HG02571 (cell line): ENCODE measurements at regions not wholly inside any gene's neighbourhood (a gene's known extent, or its start where the extent isn't known, plus 50 kb on each side); places are given as distances from the start of the nearest gene placed in this dataset.

Experiments
- ATAC-seq: cut with Tn5 transposase; IDR thresholded peaks from one replicate; pipeline ENCODE4 v1.9.1; 2021; ENCODE audit warnings: mild to moderate bottlenecking, moderate library complexity; ENCODE audit not compliant: unreplicated experiment

- ATAC-seq: no peak
Observed at GRCh38 chr1:29900712-29901111, 664.4 kb downstream of the PTPRU start.

DNA sequence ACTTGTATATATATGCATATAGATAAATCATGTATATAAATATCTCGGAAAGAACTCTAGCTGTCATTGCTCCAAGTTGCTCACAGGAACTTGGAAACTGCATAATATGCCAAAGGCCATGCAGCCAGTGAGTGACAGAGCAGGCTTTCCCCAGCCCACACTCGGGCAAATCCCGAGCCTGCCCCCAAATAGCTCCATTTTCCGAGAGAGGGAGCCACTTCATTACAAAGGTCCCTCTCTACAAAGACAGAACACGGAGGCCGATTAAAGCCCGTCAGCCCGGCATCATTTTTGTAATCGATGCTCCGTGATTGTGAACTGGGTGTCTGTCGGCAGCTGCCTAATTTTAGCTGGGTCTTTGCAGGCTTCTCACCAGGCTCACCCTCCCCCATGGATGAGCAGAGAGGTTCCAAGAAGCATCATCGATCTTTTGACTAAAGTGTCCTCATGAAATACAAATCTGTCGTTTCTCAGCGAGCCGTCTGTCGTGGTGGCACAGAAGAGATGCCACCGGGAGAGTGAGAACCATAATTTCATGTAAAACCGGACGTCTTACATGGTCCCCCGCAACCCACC lies 663.9 kb downstream of the PTPRU start:
- no peak for ATAC-seq

DNA sequence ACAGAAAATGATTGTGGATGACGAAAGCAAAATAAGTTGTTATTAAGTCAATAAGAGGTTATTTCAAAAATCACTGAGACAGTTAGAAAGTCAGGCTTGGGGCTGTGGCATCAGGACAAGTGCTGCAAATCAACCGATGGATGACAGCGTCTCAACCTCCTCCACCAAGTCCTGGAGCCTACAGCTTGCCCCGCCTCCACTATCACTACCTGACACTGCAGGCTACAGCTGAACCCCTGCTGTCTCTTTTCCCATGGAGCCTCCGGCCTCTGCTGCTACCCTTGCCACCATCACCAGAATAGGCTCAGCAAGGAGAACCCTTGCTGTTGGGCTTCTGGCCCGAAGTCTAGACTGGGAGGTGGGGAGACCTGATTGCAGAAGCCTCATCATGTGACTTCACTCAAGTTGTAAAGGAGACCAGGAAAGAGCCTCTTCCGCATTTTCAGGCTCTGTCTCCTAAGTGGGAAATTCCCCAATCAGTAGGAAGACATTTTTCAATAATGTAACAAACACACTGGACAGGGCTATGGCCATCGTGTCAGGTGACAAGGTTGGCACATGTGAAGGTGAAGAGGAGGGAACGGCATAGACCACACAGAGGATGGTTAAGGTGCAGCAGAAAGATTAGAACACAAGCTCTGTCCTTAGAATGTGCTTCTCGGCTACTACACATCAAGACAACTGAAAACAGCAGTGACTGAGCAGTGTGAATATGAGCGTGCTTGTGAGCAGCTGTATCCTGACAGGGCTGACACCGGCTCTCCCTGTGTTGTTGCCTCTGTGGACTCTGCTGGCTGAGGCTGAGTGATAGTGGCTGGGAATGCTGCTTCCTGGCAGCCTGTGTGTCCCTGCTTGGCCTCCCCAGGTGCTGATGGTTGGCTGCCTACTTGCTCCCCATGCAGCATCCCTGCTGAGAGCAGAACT lies 660.7 kb downstream of the PTPRU start:
- ATAC-seq: no peak

DNA sequence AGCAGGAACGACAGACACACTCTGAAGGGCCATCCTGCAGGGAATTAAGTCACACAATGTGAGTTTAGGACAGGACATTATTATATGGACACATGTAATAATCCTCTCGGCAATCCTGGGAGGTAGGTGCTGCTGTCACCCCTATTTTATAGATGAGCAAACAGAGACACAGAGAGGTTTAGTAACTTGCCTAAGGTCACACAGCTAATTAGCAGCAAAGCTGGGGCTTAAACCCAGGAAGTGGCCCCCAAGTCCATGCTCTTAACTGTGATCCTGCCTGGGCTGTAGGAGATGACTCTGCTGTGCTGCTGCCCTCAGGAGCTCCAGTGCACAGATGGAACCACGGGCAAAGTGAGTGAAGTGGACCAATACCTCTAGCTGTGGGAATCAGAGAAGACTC lies 660.0 kb downstream of the PTPRU start:
- no peak for ATAC-seq

DNA sequence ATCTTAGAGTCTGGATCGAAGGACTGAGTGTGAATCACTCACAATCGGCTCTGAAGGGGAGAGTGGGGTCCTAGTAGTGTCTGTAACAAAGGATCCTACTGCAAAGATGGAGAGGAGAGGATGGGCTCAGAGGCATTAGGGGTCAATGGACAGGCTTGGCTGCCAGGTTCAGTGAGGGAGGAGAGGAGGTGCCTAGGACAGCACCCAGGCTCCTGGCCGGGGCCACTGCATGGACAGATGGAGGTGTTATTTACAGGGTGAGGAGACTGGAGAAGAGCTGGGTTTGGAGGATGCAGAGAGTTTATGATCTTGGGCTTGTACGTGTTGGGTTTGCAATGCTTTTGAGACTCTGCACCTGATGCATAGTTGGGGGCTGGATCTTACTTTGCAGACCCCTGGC lies 658.9 kb downstream of the PTPRU start:
- ATAC-seq: no peak

- ATAC-seq: no peak
Observed at GRCh38 chr1:29894311-29894710, 658.0 kb downstream of the PTPRU start.

GRCh38 chr1:29893806-29894205 lies 657.5 kb downstream of the PTPRU start:
- ATAC-seq: no peak

DNA sequence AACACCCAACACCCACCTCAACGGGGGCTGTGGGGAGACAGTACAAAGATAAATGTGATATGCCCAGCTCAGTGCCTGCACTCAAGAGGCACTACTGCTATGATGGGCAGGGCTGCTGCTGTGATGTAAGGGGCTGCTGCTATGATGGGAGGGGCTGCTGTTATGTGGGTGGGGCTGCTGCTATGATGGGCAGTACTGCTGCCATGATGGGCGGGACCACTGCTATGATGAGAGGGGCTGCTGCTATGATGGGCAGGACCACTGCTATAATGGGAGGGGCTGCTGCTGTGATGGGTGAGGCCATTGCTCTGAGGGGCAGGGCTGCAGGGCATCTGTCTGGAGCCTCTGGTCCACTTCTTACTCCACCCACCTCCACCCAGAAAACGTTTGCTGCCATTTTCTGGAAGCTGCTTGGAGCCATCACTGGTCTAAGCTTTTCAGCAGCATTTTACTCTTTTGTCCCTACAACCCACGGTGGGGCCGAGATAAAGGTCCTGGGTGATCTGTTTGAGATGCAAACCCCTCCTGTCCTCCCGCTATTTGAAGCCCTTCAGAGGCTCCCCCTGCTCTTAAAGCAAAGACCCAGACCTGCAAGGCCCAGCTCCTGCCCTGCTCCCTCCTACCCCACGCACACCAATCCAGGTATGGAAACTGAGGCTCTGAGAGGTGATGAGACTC lies 656.9 kb downstream of the PTPRU start:
- no peak for ATAC-seq

GRCh38 chr1:29892247-29892646 lies 655.9 kb downstream of the PTPRU start:
- ATAC-seq: no peak

GRCh38 chr1:29890201-29890959 lies 654.1 kb downstream of the PTPRU start:
- no peak for ATAC-seq

- no peak for ATAC-seq
Observed at GRCh38 chr1:29889776-29890175, 653.5 kb downstream of the PTPRU start.

- ATAC-seq: no peak
Observed at GRCh38 chr1:29884740-29885139, 648.4 kb downstream of the PTPRU start.

- ATAC-seq: no peak
Observed at GRCh38 chr1:29883986-29884385, 647.7 kb downstream of the PTPRU start.

GRCh38 chr1:29883411-29883832 lies 647.1 kb downstream of the PTPRU start:
- ATAC-seq: no peak

DNA sequence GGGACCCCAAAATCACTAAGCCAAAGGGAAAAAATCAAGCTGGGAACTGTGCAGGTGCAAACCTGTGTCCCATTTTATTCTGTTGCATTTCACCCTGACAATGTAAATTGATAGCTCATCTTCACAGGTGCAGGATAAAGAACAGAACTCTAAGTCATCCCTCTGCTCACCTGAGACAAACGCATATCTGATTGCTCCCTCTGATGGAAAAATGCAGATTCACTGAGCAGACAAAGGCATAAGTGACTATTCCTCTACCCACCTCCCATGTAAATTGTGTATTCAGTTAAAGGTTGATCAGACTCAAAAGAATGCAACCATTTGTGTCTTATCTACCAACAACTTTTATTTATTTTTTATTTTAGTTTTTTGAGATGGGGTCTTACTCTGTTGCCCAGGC lies 644.2 kb downstream of the PTPRU start:
- ATAC-seq: no peak

- no peak for ATAC-seq
Observed at GRCh38 chr1:29879217-29879616, 642.9 kb downstream of the PTPRU start.

DNA sequence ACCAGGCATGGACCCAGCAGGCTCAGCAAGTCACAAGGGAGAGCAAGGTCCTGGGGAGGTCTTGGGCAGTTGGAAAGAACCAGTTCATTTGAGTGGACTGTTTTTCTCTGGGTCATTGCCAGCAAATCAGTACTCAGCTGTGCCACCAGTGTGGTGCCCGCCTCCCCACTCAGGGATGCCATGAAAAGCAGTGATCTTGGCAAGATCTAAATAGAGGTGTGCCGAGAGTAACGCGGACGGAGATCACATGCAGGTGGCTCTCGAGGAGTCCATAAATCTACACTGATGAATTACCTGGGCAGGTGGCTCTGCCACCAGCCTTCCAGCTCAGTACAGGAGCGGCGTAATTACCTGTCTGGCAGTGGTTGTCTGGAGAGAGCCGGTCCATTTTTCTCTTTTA lies 642.2 kb downstream of the PTPRU start:
- no peak for ATAC-seq

DNA sequence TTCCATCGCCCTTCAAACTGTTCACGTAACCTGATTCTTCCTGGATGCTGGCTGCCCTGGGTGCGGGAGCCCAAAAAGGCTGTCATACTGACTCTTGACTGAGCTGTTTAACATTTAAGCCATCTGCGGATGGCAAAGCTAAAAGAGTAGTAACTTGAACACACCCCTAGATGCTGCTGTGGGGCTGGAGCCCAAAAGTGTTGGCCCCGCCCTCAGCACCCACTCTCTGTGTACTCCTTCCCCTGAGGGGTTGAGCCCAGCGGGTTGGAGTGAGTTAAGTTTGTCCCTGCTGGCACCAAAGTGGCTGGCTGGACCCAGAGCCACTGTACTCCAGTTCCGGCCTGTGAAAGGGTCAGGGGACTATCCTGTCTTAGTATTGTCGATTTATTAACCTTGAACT lies 640.6 kb downstream of the PTPRU start:
- no peak for ATAC-seq

- ATAC-seq: no peak
Observed at GRCh38 chr1:29876441-29876840, 640.1 kb downstream of the PTPRU start.

DNA sequence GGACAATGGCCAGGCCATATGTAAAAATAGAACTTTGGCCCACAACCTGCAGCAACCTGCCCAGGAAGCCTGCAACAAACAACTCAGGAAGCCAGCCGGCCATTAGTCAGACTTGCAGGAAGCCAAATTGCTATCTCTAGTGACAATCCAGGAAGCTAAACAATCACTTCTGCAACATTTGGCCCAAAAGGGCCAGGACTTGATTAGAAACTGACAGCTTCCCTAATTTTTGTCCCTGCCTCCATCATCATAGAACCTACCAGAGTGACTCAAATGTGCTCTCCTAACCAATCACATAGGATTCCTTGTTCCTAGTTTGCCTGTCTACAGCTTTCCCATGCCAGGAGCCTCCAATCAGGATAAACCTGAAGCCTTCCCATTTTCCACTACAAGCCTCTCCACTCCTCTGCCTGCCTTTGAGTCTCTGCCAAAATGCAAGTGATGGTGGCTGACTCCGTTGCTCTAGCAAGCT lies 639.3 kb downstream of the PTPRU start:
- no peak for ATAC-seq

- no peak for ATAC-seq
Observed at GRCh38 chr1:29870621-29871020, 634.3 kb downstream of the PTPRU start.
